ENCODE measurements at regions not wholly inside any gene's neighbourhood (a gene's known extent, or its start where the extent isn't known, plus 50 kb on each side); places are given as distances from the start of the nearest gene placed in this dataset.
"Not testable (repeated sequence)": the region's sequence is repeated elsewhere in the genome, so short reads cannot be mapped to it uniquely, and the experiment has no call there.

DNA sequence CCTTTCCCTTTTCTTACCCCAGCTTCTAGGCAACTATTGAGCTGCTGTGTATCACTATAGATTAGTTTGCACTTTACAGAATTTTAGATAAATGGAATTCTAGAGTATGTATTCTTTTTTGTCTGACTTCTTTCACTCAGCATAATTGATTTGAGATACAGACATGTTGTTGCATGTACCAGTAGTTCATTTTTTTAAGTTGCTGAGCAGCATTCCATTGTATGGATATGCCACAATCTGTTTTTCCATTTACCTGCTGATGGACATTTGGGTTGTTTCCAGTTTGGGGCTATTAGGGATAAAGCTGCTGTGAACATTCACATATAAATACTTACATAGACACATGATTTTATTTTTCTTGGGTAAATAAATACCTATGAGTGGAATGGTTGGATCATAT is 135.7 kb downstream of the IGF1 start:
- FAIRE-seq (no peak), DNase-seq (ENCODE audit: extremely low spot score, insufficient read length, low read depth) (no peak)

- FAIRE-seq (no peak), DNase-seq (ENCODE audit: extremely low spot score, insufficient read length, low read depth) (no peak)
These were observed 136.8 kb downstream of the IGF1 start for GRCh38 chr12:102343361-102344121.

- FAIRE-seq, result no peak
- no peak for DNase-seq (ENCODE audit: extremely low spot score, insufficient read length, low read depth)
These were observed 137.9 kb downstream of the IGF1 start for GRCh38 chr12:102342281-102343006.

DNA sequence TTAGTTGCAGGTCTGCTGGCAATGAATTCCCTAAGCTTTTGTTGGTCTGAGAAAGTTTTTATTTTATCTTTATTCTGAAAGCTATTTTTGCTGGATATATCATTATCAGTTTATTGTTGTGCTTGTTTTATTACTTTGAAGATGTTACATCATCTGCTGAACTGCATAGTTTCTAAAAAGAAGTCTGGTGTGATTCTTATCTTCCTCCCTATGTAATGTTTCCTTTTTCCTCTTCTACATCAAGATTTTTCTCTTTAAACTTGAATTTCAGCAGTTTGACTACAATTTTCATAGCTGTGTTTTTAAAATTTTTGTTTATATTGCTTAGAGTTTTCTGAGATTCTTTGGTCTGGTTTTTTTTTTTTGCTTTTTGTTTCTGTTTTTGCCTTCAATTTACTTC is 137.1 kb upstream of the PMCH start:
- FAIRE-seq (no peak), DNase-seq (ENCODE audit: extremely low spot score, insufficient read length, low read depth) (no peak)

GRCh38 chr12:102331419-102331818 is 133.8 kb upstream of the PMCH start:
- FAIRE-seq, result no peak
- DNase-seq (ENCODE audit: extremely low spot score, insufficient read length, low read depth), result no peak

DNA sequence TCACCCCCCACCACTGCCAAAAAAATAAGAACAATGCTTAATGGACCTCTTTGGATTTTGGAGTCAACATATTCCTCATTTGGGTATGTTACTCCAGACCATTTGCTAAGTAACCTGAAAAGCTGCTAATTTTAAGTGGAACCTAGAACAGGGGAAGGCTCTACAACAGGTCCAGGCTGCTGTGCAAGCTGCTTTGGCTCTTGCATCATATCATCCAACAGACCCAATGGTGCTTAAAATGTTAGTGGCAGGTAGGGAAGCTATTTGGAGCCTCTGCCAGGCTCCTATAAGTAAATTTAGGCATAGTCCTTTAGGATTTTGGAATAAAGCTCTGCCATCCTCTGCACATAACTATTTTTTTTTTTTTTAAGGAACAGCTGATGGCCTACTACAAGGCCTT is 132.2 kb upstream of the PMCH start:
- FAIRE-seq, result no peak
- DNase-seq (ENCODE audit: extremely low spot score, insufficient read length, low read depth), result no peak

DNA sequence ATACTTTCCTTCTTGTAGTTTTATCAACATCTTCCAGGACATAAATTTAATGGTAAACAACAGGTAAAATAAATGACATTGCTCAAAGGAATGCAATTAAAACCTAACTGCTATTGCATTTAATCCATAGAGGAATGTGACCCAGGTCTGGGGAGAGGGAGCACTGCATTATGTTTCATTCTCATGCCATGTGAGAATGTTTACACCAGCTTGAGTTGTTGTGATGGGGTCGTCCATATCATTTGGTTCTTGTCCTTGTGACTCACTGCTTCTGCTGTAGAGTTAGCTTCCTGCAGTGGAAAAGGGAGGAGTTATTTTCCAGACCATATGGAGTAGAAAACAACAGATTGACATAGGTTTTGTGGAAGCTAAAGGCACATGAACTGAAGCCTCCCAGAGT is 129.3 kb upstream of the PMCH start:
- FAIRE-seq (no peak), DNase-seq (ENCODE audit: extremely low spot score, insufficient read length, low read depth) (no peak)

- not testable (repeated sequence) for DNase-seq (ENCODE audit: extremely low spot score, insufficient read length, low read depth); FAIRE-seq
These were observed 127.5 kb upstream of the PMCH start for GRCh38 chr12:102325108-102325507.

DNA sequence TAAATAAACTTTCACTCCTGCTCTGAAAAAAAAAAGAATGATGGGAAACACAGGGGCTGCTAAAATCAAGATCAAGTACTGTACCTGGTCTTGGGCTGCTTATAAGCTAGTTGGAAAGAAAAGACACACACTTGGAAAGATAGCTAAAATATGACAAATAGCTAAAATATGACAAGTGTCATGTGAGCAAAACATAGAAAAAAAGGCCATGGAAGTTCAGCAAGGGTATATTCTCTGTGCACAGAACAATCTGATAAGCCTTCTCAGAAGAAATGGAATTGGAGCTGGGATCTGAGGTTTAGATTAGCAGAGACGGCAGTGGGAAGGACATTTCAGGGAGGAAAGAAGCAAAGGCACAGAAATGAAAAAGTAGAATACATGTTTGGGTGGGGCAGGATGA is 126.2 kb upstream of the PMCH start:
- no peak for DNase-seq (ENCODE audit: extremely low spot score, insufficient read length, low read depth)
- no peak for FAIRE-seq

- FAIRE-seq (no peak), DNase-seq (ENCODE audit: extremely low spot score, insufficient read length, low read depth) (no peak)
These were observed 124.6 kb upstream of the PMCH start for GRCh38 chr12:102322254-102322653.

DNA sequence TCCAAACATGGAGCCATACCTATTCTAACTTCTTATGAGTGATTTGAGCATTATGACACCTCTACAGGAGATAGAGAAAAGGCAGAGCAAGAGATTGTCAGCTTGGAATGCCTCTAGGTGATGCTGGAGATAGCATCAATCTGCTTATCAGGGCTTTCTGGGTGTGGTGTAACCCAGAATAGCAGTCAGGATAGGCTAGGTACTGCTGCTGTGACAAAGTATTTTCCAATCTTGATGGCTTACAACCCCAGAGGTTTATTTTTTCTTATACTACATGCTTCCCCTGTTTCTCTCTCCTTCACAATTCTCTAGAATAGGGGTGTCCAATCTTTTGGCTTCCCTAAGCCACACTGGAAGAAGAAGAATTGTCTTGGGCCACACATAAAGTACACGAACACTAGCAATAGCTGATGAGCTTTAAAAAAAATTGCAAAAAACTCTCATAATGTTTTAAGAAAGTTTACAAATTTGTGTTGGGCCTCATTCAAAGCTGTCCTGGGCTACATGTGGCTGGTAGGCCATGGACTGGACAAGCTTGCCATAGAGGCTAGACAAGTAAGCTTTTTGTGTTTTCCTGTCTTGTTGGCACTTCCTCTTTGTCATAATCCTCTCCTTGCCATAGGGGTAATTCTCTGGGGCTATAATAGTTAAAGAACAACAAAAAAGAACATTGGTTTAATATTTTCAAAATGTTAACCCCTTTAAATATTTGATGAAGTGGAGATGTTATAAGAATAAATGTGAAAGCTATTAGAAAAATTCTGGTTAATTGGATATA is 123.9 kb upstream of the PMCH start:
- DNase-seq (ENCODE audit: extremely low spot score, insufficient read length, low read depth), result no peak
- no peak for FAIRE-seq

DNA sequence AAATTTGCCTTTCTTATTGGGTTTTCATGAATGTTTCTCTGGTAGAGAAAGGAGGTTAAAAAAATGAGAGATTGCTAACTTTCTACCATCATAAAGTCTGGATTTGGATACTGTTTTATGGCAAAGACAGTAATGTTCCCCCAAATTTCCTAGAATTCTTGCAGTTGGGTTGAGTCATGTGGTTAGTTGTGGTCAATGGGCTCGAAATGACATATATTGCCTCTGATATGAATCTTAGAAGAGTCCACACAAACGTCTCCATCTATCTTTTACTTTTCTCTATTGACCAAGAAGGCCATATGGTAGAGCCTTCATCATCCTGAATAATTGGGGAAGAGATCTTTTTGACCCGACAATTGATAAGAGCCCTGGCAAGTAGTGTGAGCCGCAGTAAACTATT is 119.5 kb upstream of the PMCH start:
- DNase-seq (ENCODE audit: extremely low spot score, insufficient read length, low read depth) (no peak), FAIRE-seq (no peak)

- DNase-seq (ENCODE audit: extremely low spot score, insufficient read length, low read depth) (no peak), FAIRE-seq (no peak)
These were observed 119.1 kb upstream of the PMCH start for GRCh38 chr12:102316723-102317122.

DNA sequence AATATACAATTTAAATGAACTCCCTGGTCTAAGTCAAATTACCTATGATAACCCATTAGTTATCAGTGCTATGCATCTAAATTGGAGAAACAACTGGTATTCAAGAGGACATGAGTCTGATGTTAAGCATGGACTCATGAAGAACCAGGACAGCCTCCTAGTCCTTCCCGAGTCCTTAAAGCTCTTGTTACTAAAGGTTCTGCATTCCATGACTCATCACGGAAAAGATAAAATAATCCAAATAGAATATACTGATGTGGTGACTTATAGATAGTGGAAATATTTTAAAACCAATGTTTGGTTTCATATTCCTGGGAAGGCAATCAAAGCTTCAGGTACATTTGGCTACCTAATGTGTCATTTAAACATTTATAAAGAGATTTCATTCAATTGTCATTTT is 117.2 kb upstream of the PMCH start:
- FAIRE-seq, result no peak
- no peak for DNase-seq (ENCODE audit: extremely low spot score, insufficient read length, low read depth)

DNA sequence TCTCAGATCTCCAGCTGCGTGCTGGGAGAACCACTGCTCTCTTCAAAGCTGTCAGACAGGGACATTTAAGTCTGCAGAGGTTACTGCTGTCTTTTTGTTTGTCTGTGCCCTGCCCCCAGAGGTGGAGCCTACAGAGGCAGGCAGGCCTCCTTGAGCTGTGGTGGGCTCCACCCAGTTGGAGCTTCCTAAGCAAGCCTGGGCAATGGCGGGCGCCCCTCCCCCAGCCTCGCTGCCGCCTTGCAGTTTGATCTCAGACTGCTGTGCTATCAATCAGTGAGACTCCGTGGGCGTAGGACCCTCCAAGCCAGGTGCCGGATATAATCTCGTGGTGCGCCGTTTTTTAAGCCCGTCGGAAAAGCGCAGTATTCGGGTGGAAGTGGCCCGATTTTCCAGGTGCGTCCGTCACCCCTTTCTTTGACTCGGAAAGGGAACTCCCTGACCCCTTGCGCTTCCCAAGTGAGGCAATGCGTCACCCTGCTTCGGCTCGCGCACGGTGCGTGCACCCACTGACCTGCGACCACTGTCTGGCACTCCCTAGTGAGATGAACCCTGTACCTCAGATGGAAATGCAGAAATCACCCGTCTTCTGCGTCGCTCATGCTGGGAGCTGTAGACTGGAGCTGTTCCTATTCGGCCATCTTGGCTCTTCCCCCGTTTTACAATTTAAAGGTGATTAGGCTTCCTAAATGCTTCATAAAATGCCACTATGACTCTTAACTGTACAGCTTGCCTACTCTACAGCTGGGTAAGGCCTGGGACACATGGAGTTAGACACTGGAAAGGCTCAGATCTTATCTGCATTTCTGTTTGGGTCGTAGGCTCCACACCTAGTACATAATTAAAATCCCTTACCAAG is 115.7 kb upstream of the PMCH start:
- DNase-seq (ENCODE audit: extremely low spot score, insufficient read length, low read depth); FAIRE-seq: not testable (repeated sequence)

GRCh38 chr12:102305486-102305885 is 107.9 kb upstream of the PMCH start:
- DNase-seq (ENCODE audit: extremely low spot score, insufficient read length, low read depth) (no peak), FAIRE-seq (no peak)

DNA sequence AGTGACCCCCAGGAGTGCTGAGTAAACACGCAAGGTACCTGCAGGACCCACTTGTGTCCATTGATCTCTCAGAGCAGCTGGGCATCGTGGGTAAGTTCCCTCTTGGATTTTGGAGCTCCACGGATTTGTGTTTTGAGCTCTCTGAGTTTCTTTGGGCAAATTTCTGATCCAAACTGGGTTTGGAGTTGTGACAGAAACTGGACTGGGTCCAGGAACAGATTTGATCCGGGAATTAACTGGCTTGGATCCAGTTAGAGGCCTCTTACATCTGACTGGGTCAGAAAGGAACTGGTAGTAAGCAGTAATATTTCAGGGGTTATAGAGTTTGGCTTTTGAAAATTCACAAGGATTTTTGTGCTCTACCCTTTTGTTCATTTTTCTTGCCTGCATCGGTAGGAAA is 107.0 kb upstream of the PMCH start:
- not testable (repeated sequence) for FAIRE-seq; DNase-seq (ENCODE audit: extremely low spot score, insufficient read length, low read depth)

GRCh38 chr12:102302553-102302952 is 104.9 kb upstream of the PMCH start:
- FAIRE-seq (peak; percentile 39), DNase-seq (ENCODE audit: extremely low spot score, insufficient read length, low read depth) (no peak)

DNA sequence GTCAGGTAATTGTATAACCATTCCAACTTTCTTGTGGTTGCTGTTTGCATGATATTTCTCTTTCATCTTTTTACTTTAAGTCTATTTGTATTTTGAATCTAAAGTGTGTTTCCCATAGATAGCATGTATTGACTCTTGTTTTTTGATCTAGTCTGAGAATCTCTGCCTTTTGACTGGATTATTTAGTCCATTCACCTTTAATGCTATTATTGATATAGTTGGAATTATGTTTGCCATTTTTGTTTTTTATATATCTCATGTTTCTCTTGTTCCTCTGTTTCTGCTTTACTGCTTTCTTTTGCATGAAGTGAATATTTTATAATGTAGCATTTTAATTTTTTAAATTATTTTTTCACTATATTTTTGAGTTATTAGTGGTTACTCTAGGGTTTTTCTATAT is 103.9 kb upstream of the PMCH start:
- FAIRE-seq (no peak), DNase-seq (ENCODE audit: extremely low spot score, insufficient read length, low read depth) (no peak)

All from GM18507 (cell line).